Suprapubic skin (tissue), 4 donors: ENCODE measurements at regions not wholly inside any gene's neighbourhood (a gene's known extent, or its start where the extent isn't known, plus 50 kb on each side); places are given as distances from the start of the nearest gene placed in this dataset.
"Not testable (repeated sequence)": the region's sequence is repeated elsewhere in the genome, so short reads cannot be mapped to it uniquely, and the experiment has no call there.

ENCODE experiments used
- DNase-seq, 2 donors: peaks; one replicate each; pipeline ENCODE4 v3.0.0-alpha.2; 2019; ENCODE audit warnings: low spot score in 2 of 2
- H3K27ac ChIP-seq: fragments of 200-600 bp; sonication (generic); one replicate; pipeline ENCODE4 v1.5.1; 2019
- H3K27me3 ChIP-seq: fragments of 200-600 bp; sonication (generic); one replicate; pipeline ENCODE4 v1.5.1; 2019
- H3K36me3 ChIP-seq: fragments of 200-600 bp; sonication (generic); one replicate; pipeline ENCODE4 v1.5.1; 2019
- H3K4me1 ChIP-seq: fragments of 200-600 bp; sonication (generic); one replicate; pipeline ENCODE4 v1.5.1; 2019
- H3K4me3 ChIP-seq: fragments of 200-600 bp; sonication (generic); one replicate; pipeline ENCODE4 v1.5.1; 2019; ENCODE audit warnings: mild to moderate bottlenecking
- H3K9me3 ChIP-seq: fragments of 200-600 bp; sonication (generic); one replicate; pipeline ENCODE4 v1.5.1; 2019
- EP300 ChIP-seq: sonication (generic); formaldehyde crosslinking; IDR thresholded peaks from one replicate; pipeline ENCODE4 v1.6.1; 2017; ENCODE audit warnings: antibody characterized with exemption
- POLR2A ChIP-seq, 2 donors: fragments of 450-650 bp; IDR thresholded peaks; one replicate each; pipeline ENCODE4 v1.6.1; 2017; ENCODE audit warnings: antibody characterized with exemption in 2 of 2, mild to moderate bottlenecking in 2 of 2, moderate library complexity in 2 of 2
- POLR2AphosphoS5 ChIP-seq, 3 donors: sonication (generic); formaldehyde crosslinking; IDR thresholded peaks; one replicate each; pipeline ENCODE4 v1.6.1; 2017; ENCODE audit warnings: antibody characterized with exemption in 3 of 3
- WGBS: methylation state at CpG from one replicate; pipeline ENCODE4 v1.1.5; 2018; 5-methylcytosine and 5-hydroxymethylcytosine counted together
- TF ChIP-seq, protein P1 (sequence below), 2 donors: fragments of 200-600 bp in 1 of 2; fragments of 450-650 bp in 1 of 2; sonication (generic) in 1 of 2; IDR thresholded peaks; one replicate each; pipeline ENCODE4 v1.5.1; 2016 to 2019; ENCODE audit warnings: antibody characterized with exemption in 2 of 2, mild to moderate bottlenecking in 1 of 2, moderate library complexity in 1 of 2

- TF ChIP-seq EP300 (no peak), POLR2AphosphoS5 (IDR thresholded peaks at IDR 0.05) (no peak), POLR2A (IDR thresholded peaks at IDR 0.05) (no peak)
- TF ChIP-seq, protein P1, sequence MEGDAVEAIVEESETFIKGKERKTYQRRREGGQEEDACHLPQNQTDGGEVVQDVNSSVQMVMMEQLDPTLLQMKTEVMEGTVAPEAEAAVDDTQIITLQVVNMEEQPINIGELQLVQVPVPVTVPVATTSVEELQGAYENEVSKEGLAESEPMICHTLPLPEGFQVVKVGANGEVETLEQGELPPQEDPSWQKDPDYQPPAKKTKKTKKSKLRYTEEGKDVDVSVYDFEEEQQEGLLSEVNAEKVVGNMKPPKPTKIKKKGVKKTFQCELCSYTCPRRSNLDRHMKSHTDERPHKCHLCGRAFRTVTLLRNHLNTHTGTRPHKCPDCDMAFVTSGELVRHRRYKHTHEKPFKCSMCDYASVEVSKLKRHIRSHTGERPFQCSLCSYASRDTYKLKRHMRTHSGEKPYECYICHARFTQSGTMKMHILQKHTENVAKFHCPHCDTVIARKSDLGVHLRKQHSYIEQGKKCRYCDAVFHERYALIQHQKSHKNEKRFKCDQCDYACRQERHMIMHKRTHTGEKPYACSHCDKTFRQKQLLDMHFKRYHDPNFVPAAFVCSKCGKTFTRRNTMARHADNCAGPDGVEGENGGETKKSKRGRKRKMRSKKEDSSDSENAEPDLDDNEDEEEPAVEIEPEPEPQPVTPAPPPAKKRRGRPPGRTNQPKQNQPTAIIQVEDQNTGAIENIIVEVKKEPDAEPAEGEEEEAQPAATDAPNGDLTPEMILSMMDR (IDR thresholded peaks at IDR 0.05), result no peak
- Histone ChIP-seq H3K27ac (no peak overlapping the region), H3K4me1 (no peaks in the 10 kb centered on the region), H3K4me3 (no peak overlapping the region), H3K9me3 (no peaks in the 10 kb centered on the region), H3K27me3 (no peaks in the 10 kb centered on the region), H3K36me3 (no peaks in the 10 kb centered on the region)
- WGBS, result 41% methylated on average over 3 of the region's 3 CpGs
- DNase-seq, result no peak
These were observed 323.4 kb downstream of the BTBD3 start for GRCh38 chr20:12241065-12241464.

GRCh38 chr20:12243327-12243726, 325.6 kb downstream of the BTBD3 start:
- Histone ChIP-seq H3K4me3 (no peak overlapping the region), H3K36me3 (no peaks in the 10 kb centered on the region), H3K27ac (no peak overlapping the region), H3K27me3 (no peaks in the 10 kb centered on the region), H3K4me1 (no peaks in the 10 kb centered on the region), H3K9me3 (no peaks in the 10 kb centered on the region)
- no peak for DNase-seq
- WGBS, result 82% methylated on average over 5 of the region's 5 CpGs
- TF ChIP-seq, protein P1 (IDR thresholded peaks at IDR 0.05), result no peak
- TF ChIP-seq EP300 (no peak), POLR2A (IDR thresholded peaks at IDR 0.05) (no peak), POLR2AphosphoS5 (IDR thresholded peaks at IDR 0.05) (no peak)

DNA sequence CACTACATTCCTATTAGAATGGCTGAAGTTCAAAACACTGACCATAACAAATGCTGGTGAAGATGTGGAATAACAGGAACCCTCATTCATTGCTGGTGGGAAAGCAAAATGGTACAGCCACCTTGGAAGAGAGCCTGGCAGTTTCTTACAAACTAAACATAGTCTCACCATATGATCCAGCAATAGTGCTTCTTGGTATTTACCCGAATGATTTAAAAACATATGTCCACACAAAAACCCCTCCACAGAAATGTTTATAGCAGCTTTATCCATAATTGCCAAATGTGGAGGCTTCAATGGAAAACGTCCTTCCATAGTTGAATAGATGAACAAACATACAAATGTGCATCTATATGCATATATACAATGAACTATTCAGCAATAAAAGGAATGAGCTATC, 330.8 kb downstream of the BTBD3 start:
- TF ChIP-seq POLR2A (IDR thresholded peaks at IDR 0.05) (no peak), POLR2AphosphoS5 (IDR thresholded peaks at IDR 0.05) (no peak), EP300 (no peak)
- TF ChIP-seq, protein P1 (IDR thresholded peaks at IDR 0.05), result no peak
- no peak overlapping the region for H3K4me3 ChIP-seq
- no peaks in the 10 kb centered on the region for H3K4me1 ChIP-seq
- DNase-seq, result no peak
- H3K36me3 ChIP-seq, result no peaks in the 10 kb centered on the region
- WGBS, result 82% methylated on average over 2 of the region's 2 CpGs
- no peaks in the 10 kb centered on the region for H3K9me3 ChIP-seq
- no peak overlapping the region for H3K27ac ChIP-seq
- H3K27me3 ChIP-seq, result no peaks in the 10 kb centered on the region

DNA sequence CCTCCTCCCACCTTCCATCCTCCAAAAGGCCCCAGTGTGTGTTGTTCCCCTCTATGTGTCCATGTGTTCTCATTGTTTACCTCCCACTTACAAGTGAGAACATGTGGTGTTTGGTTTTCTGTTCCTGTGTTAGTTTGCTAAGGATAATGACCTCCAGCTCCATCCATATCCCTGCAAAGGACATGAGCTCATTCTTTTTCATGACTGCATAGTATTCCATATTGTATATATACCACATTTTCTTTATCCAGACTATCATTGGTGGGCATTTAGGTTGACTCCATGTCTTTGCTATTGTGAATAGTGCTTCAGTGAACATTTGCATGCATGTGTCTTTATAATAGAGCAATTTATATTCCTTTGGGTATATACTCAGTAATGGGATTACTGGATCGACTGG, 333.0 kb downstream of the BTBD3 start:
- H3K27ac ChIP-seq, H3K9me3 ChIP-seq, H3K27me3 ChIP-seq, H3K36me3 ChIP-seq, H3K4me1 ChIP-seq, H3K4me3 ChIP-seq, DNase-seq: not testable (repeated sequence)
- WGBS, result 63% methylated on average over 1 of the region's 1 CpG

- no peaks in the 10 kb centered on the region for H3K9me3 ChIP-seq
- H3K27me3 ChIP-seq, result no peaks in the 10 kb centered on the region
- TF ChIP-seq, protein P1 (IDR thresholded peaks at IDR 0.05), result no peak
- TF ChIP-seq POLR2A (IDR thresholded peaks at IDR 0.05) (no peak), EP300 (no peak), POLR2AphosphoS5 (IDR thresholded peaks at IDR 0.05) (no peak)
- no peak overlapping the region for H3K27ac ChIP-seq
- H3K4me3 ChIP-seq, result no peak overlapping the region
- H3K36me3 ChIP-seq, result no peaks in the 10 kb centered on the region
- DNase-seq, result no peak
- H3K4me1 ChIP-seq, result no peaks in the 10 kb centered on the region
- WGBS, result 86% methylated on average over 7 of the region's 7 CpGs
These were observed 335.1 kb downstream of the BTBD3 start for GRCh38 chr20:12252793-12253192.

DNA sequence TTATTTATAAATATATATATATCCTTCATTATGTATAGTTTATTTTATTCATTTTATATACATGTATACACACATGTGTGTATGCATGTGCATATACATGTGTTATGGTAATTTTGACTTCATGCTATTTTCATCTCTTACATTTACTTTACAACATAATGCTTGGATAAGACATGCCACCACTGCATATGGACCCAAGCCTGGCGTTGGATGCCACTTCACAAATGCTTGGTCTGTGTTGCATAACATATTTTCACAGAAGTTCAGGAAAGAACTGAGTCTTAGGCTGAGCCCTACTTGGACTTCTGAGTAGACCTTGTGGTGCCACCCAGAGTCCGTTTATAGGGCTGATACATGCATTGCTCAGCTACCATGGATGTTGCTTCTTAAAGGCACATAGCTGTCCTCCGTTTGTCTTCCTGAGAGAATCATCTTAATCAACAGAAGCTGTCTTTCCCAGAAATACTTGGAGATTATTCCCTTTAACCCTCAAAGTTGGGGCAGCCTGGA, 337.8 kb downstream of the BTBD3 start:
- 68% methylated on average over 3 of the region's 3 CpGs for WGBS
- no peaks in the 10 kb centered on the region for H3K9me3 ChIP-seq
- H3K27me3 ChIP-seq, result no peaks in the 10 kb centered on the region
- no peak overlapping the region for H3K4me3 ChIP-seq
- DNase-seq, result no peak
- no peaks in the 10 kb centered on the region for H3K4me1 ChIP-seq
- H3K36me3 ChIP-seq, result no peaks in the 10 kb centered on the region
- TF ChIP-seq POLR2A (IDR thresholded peaks at IDR 0.05) (no peak), POLR2AphosphoS5 (IDR thresholded peaks at IDR 0.05) (no peak), EP300 (no peak)
- TF ChIP-seq, protein P1 (IDR thresholded peaks at IDR 0.05), result no peak
- H3K27ac ChIP-seq, result no peak overlapping the region
